ENCODE measurements at regions not wholly inside any gene's neighbourhood (a gene's known extent, or its start where the extent isn't known, plus 50 kb on each side); places are given as distances from the start of the nearest gene placed in this dataset.

GRCh38 chr5:145176041-145176440, 659.1 kb downstream of the PRELID2 start:
- Histone ChIP-seq H3K4me2 (ENCODE audit: low read depth, low read length) (no peak overlapping the region), H2BK15ac (ENCODE audit: low read depth, low read length) (no peak overlapping the region), H3K27ac (ENCODE audit: insufficient read depth, low read length) (no peak overlapping the region), H3K18ac (ENCODE audit: low read depth, low read length) (no peak overlapping the region), H4K5ac (ENCODE audit: low read depth, low read length) (no peak overlapping the region), H3K79me1 (ENCODE audit: low read depth in 1 of 2, low read length in 2 of 2) (no peaks in the 10 kb centered on the region), H2BK20ac (ENCODE audit: low read depth, low read length) (no peak overlapping the region), H3K9me3 (ENCODE audit: control insufficient read depth, insufficient read depth, low read length) (no peaks in the 10 kb centered on the region), H3K14ac (replicated peaks; ENCODE audit: low read depth, low read length) (no peak overlapping the region), H3K4ac (ENCODE audit: low read depth, low read length) (no peak overlapping the region), H4K8ac (ENCODE audit: low read depth in 2 of 2, low read length in 2 of 2) (no peak overlapping the region), H2AFZ (replicated peaks; ENCODE audit: low read length, poor library complexity) (no peak overlapping the region), H2AK9ac (replicated peaks; ENCODE audit: low read depth, low read length, poor library complexity) (no peak overlapping the region), H2BK5ac (ENCODE audit: low read depth, low read length, poor library complexity, severe bottlenecking) (no peak overlapping the region), H4K20me1 (ENCODE audit: insufficient read depth, low read length) (no peaks in the 10 kb centered on the region), H3K4me3 (ENCODE audit: insufficient read depth, low read depth, low read length) (no peak overlapping the region), H2AK5ac (ENCODE audit: low read depth, low read length) (no peak overlapping the region), H3K23ac (ENCODE audit: low read depth, low read length) (no peak overlapping the region), H3K27me3 (ENCODE audit: control insufficient read depth, insufficient read depth, low read length) (no peaks in the 10 kb centered on the region), H3K56ac (ENCODE audit: extremely low read depth, insufficient read depth, low read length) (no peak overlapping the region), H3K9me1 (ENCODE audit: insufficient read depth, low read length) (no peaks in the 10 kb centered on the region), H3K36me3 (ENCODE audit: control insufficient read depth, insufficient read depth, low read length) (no peaks in the 10 kb centered on the region), H4K91ac (ENCODE audit: insufficient read depth, low read depth, low read length) (no peak overlapping the region), H3K4me1 (ENCODE audit: control insufficient read depth, insufficient read depth, low read length) (no peaks in the 10 kb centered on the region), H3K9ac (ENCODE audit: low read depth, low read length) (no peak overlapping the region), H2BK120ac (ENCODE audit: low read depth, low read length) (no peak overlapping the region)
- no peak for DNase-seq
- CTCF ChIA-PET: no interaction called here
- intact Hi-C loops (cut with micrococcal nuclease): no loop called here
- no TSS peak for BruUV-seq (replicated peaks)
- POLR2A ChIA-PET (ENCODE audit: unreplicated experiment): no interaction called here
- WGBS, 2 experiments (ENCODE audit: extremely low coverage in 2 of 2, insufficient read length in 1 of 2): no CpG with 5 or more reads among the region's 3 CpGs
- no peak for TF ChIP-seq MAZ (IDR thresholded peaks at IDR 0.05; ENCODE audit: borderline replicate concordance, low read depth, low read length)
- TF ChIP-seq POLR2A (IDR thresholded peaks at IDR 0.05; ENCODE audit: low read depth, low read length): no peak
- no peak for TF ChIP-seq USF2 (IDR thresholded peaks at IDR 0.05; ENCODE audit: low read depth, low read length)
- no peak for TF ChIP-seq RCOR1 (IDR thresholded peaks at IDR 0.05; ENCODE audit: insufficient replicate concordance, low read length)
- no peak for TF ChIP-seq FOS (IDR thresholded peaks at IDR 0.05; ENCODE audit: low read depth, low read length)
- TF ChIP-seq CEBPB (IDR thresholded peaks at IDR 0.05; ENCODE audit: low read depth, low read length): no peak
- TF ChIP-seq CTCF (conservative IDR thresholded peaks at IDR 0.05; ENCODE audit: low read depth, low read length): no peak
- TF ChIP-seq MXI1 (IDR thresholded peaks at IDR 0.05; ENCODE audit: borderline replicate concordance, low read depth, low read length): no peak
- TF ChIP-seq ELK1 (IDR thresholded peaks at IDR 0.05; ENCODE audit: borderline replicate concordance, low read depth, low read length): no peak
- no peak for TF ChIP-seq NFE2L2 (IDR thresholded peaks at IDR 0.05; ENCODE audit: low read depth, low read length)
- TF ChIP-seq RFX5 (IDR thresholded peaks at IDR 0.05; ENCODE audit: low read depth, low read length): no peak
- no peak for TF ChIP-seq MAFK (IDR thresholded peaks at IDR 0.05; ENCODE audit: low read depth, low read length)
- TF ChIP-seq CHD1 (IDR thresholded peaks at IDR 0.05; ENCODE audit: low read depth, low read length): no peak
- no peak for TF ChIP-seq RAD21 (IDR thresholded peaks at IDR 0.05; ENCODE audit: low read length)
- no peak for TF ChIP-seq SMC3 (IDR thresholded peaks at IDR 0.05; ENCODE audit: low read depth, low read length)
- TF ChIP-seq BHLHE40 (IDR thresholded peaks at IDR 0.05; ENCODE audit: low read depth, low read length): no peak
- in situ Hi-C loops (cut with MboI; ENCODE audit: low sequenced_read_pairs): no loop called here
- ATAC-seq (ENCODE audit: low read depth): no peak
- dilution Hi-C loops (cut with HindIII; ENCODE audit: low sequenced_read_pairs, unreplicated experiment): no loop called here

All from IMR-90 (cell line).